NCI-H1092 treated with DMSO at 0.1 percent for 48 hours (cell line): ENCODE measurements at regions not wholly inside any gene's neighbourhood (a gene's known extent, or its start where the extent isn't known, plus 50 kb on each side); places are given as distances from the start of the nearest gene placed in this dataset.
A peak's percentile ranks its signal among the peaks of the same experiment; 100 is the strongest.

Source experiments
- DNase-seq: peaks from one replicate; lab custom pipeline; 2025; lab: John Stamatoyannopoulos, UW

DNA sequence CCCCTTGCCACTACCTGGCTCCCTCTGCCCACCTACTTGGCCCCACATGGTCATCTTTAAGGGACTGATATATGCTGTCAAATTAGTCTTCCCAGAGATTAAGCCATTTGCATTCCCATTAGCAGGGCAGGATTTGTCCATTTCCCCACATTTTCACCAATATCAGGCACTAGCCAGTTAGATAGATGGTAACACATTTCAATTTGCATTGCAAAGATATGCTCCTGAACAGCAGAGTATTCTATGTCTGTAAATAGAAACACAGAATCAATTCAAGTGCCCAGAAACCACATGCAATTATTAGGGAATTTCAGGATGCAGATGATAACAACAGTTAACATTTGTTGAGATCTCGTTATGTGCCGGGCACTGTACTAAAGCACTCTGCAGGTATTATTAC, 92.6 kb upstream of the IL12B start:
- no peak for DNase-seq

DNA sequence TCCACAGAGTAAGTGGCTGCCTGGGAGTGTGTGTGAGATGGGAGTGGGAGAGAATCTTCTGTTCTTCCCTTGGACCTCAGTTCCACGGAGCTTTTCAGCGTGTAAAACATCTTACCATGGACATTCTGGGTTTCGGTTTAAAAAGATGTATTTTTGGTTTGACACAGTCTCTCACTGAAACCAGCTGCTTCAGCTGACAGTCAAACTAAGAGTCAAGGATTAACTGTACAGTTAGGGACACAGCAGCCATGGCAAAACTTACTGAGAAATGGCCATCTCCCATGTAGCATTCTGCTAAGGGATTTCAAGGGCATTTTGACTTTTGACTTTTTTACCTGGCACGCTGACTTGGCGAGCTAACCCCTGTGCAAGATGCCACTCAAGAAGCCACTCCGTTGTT, 93.8 kb upstream of the IL12B start:
- DNase-seq, result no peak

GRCh38 chr5:159426694-159427093, 96.4 kb upstream of the IL12B start:
- no peak for DNase-seq

DNA sequence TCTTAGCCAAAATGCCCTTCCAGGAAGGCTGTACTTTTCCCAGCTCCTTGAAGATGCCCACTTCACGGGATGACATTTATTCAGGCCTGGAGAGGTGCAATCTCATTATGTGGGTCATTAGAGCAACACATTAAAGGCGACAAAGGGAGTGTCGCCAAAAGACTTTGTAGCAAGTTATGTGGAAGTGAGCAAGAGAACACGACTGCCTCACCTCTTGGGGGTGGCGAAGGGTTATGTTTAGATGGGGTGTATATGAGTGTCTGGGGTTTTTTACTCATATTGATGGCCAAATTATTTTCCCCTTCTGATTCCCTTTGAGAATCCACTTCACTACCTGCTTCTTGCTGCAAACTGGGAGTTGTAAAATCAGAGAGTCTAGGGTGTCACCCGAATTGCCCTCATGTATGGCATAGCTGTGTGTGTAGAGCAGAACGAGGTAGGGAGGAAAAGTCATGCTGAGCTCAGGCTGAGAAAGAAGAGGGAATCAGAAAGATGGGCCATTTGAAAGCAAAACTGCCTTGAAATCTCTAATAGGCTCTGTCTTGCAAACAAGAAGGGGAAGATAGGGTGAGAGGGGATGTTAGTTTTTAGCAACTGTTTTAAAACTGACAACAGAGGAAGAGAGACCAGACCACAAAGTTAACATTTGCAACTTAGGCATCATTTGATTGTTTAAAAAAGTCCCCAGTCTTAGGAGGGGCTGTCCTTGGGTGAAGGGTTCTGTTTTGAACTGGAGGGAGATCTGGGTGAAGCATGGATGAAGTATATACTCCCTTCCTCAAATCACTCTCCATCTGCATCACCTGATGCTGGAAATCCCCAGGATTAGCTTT, 97.1 kb upstream of the IL12B start:
- no peak for DNase-seq

DNA sequence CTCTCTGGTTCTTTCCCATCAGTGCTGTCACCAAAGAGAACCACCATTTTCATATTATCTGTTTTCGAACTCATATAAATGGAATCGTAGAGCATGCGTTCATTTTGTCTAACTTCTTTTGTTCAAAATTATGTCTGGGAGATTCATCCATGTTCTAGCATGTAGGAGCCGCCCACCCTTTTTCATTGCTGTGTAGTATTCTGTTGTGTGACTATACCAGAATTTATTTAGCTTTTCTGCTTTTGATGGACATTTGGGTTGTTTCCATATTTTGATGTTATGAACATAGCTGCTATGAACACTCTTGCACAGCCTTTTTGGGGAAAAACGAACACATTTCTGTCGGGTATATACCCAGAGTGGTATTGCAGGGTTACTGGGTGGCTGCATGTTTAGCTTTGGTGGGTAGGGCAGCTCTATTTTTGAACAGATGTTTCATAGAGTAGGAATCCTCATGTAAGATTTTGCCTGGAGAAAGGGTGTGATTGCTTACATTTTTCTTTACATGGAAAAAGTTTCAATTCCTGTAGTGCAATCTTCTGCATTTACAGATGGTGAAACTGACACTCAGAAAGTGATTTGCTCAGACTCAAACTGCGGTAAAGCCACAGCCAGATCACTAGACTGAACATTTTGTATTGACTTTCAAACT, 100.2 kb upstream of the IL12B start:
- DNase-seq, result no peak

- no peak for DNase-seq
Measured at GRCh38 chr5:159435855-159436254, 105.6 kb upstream of the IL12B start.

GRCh38 chr5:159438092-159438491, 107.8 kb upstream of the IL12B start:
- no peak for DNase-seq

DNA sequence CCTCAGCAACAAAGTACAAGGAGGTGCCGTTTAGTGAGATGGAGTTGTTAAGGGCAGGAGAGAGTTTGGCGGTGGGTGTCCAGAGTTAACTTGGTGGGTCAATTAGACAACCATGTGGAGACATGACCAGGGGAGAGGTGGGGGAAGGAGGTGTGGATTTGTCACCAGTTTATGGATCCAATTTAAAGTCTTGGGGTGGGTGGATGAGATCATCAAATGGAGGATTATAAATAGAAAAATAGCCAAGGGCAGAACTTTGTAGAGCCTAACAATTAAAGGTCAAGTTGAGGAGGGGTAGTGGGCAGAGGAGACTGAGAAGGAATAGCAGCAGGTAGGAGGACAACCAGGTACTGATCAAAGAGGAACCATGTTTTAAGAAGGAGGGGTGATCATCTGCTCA, 108.7 kb upstream of the IL12B start:
- DNase-seq, result no peak

DNA sequence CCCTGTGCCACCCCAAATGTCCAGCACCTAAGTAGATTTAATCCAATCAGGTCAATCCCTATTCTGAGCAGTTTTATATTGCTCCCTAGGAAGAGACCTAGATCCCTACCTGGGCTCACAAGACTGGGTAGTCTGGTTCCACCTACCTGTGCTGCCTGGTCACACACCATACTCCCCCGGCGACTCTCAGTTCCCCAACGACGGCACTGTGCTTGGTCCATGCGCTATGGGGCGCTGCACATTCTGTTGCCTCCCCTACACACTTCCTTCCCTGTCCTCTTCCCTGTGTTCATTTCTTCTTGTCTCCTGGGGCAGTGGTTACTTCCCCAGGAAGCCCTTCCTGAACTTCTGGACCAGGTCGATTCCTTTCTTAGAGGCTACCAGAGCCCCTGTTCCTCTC, 109.9 kb upstream of the IL12B start:
- no peak for DNase-seq

- DNase-seq, result no peak
Measured at GRCh38 chr5:159440968-159441367, 110.7 kb upstream of the IL12B start.

- no peak for DNase-seq
Measured at GRCh38 chr5:159441441-159441840, 111.2 kb upstream of the IL12B start.

- DNase-seq, result no peak
Measured at GRCh38 chr5:159442206-159442850, 112.0 kb upstream of the IL12B start.

DNA sequence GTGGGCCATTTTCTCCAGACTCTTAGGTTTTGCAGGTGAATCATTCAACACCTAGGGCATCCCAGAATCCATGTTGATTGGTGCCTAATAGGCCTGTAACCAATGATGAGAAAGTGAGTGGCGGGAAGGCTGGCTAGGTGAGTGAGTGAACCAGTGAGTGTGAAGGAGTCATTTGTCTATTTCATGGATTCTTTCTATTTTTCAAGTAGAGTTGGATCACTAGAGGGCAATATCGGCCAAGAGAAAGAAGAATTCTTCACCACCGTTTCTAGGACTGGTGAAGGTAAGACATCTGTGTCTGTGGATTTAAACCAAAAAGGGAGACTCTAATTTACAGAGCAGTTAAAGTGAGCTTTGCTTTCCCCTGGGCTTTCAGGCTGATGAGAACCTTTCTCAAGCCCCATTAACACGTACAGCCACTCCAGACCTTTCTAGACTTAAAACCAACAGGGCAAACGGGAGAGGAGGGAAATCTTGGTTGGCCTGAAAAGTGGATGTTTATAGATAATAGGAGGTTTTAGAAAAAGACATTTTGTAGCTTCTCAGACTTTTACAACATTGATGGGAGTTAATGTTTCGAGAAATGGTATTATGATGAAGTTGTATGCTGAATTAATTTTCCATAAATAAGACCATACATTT, 114.3 kb upstream of the IL12B start:
- DNase-seq, result peak; percentile 20

DNA sequence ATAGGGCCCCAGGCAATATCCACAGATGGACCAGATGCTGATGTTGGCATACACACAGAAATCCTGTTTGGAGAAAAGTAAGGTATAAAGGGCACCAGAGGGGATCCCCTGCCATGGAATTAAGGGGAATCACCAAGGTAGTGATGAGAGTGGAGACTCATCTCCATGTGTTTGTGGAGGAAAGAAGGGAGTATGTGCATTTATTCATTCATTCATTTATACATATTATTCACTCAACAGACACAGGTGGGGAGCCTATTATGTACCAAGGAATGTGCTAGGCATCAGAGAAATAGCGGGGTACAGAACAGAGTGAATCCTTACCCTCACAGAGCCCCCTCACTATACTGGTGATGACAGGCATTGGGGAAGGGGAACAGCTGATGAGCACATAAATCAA, 116.8 kb upstream of the IL12B start:
- no peak for DNase-seq

GRCh38 chr5:159448841-159449407, 118.6 kb upstream of the IL12B start:
- no peak for DNase-seq

- DNase-seq, result no peak
Measured at GRCh38 chr5:159449925-159450324, 119.6 kb upstream of the IL12B start.

GRCh38 chr5:159450417-159450816, 120.1 kb upstream of the IL12B start:
- DNase-seq, result no peak

DNA sequence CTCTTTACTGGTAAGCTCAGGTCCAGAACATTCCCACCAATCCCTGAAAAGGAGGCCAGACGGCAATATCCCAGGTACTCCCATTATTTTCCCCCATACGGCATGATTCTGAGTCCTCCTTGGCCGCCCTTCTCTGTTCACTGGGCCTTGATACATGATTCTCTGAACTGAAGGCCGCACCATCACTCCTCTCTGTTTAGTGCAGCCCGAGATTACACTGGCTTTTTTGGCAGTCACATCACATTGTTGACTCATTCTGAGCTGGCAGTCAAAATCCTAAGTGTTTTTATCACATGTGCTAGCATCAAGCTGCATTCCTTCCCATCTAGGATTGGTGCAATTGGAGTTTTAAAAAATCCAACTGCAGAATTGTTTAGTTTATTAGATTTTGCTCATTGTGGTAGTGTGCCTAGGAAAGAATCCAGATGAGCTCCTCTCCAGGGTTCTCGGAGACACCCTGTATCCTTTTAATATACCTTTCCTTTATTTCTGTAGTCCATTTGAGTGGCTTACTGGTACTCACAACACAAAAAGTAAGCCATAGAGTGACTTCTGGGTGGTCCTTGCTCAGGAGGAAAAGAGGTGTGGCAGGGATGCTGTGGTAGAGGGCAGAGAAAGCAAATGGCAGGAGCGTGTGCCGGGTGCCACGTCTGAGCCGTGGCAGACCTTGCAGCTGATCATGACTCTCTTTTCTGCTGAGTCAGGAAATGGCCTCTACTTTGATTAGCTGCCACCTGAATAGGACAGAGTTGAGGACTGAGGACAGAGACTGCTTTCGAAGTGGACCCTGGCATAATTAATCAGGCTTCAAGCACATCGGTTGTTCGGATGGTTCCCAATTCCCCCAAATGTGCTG, 121.1 kb upstream of the IL12B start:
- DNase-seq, result no peak

DNA sequence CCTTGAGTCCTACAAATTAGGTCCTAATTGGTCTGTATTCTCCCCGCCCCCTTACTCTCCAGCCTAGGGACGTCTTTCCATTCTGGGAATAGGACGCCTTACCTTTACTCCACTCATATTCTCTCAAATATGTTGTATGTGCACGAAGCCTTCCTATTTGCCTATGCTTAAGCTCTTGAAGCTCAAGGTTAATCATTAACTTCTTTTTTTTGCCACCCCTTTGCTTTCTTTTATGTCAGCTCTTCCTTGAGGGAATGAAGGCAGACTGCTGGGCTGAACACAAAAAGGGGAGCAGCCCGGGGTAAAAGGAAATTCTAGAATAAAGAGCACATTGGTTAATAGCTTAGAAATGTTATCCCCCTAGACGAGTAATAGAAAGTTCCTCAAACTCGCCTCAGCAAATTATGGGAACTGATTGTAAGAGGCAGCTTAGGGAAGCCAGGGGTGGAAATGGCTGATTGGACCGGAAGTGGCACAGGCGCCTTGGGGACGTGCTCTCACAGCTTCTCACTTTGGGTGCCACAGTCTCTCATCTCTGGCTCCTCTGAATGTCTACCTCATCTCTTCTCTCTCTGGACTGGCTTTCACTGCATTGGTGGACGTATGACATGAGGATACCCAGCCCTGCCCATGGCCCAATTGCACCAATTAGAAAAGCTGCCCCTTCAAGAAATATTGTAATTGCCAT, 122.3 kb upstream of the IL12B start:
- no peak for DNase-seq

DNA sequence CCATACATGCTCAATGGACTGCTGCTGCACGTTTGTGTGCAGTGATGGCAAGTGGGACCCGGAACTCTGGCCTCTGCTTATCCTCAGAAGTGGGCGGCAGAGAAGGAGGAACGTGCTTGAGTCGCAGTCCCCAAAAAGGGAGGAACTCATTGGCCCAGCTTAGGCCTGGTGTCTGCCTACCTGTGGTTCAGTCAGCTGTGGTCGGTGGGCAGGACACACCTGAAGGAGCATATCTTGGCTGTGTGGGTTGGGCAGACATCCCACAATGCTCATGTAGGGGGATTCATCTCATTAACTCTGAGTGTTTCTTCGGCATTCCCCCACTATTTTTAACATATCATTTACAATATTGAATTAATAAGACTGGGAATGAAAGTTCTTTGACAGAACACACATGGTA, 122.9 kb upstream of the IL12B start:
- DNase-seq, result no peak

DNA sequence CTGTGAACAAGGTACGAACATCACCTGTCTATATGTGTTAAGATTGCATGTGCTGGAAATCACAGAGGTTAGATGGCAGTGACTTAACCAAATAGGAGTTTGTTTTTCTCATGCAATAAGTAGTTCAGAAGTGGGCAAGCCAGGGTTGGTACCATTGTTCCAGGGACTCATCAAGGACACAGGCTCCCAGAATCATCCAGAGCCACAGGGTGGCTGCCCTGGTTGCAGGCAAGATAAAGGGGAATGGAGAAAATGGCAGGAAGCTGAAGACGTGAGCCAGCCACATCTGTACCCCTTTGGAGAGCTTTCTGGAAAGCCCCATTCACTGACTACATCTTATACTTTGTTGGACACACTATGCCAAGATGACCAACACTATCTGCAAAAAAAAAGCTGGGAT, 126.0 kb upstream of the IL12B start:
- DNase-seq, result no peak
